HG03571 (cell line): ENCODE measurements at regions not wholly inside any gene's neighbourhood (a gene's known extent, or its start where the extent isn't known, plus 50 kb on each side); places are given as distances from the start of the nearest gene placed in this dataset.
A peak's percentile ranks its signal among the peaks of the same experiment; 100 is the strongest.

Source experiments
- ATAC-seq: cut with Tn5 transposase; IDR thresholded peaks from one replicate; pipeline ENCODE4 v1.9.1; 2021; ENCODE audit not compliant: unreplicated experiment

- ATAC-seq: no peak
Measured at GRCh38 chr10:31614611-31615010, 295.6 kb downstream of the ZEB1 start.

GRCh38 chr10:31612082-31612481, 293.1 kb downstream of the ZEB1 start:
- no peak for ATAC-seq

- ATAC-seq: no peak
Measured at GRCh38 chr10:31611161-31611560, 292.1 kb downstream of the ZEB1 start.

- ATAC-seq: no peak
Measured at GRCh38 chr10:31607481-31607880, 288.5 kb downstream of the ZEB1 start.

- ATAC-seq: no peak
Measured at GRCh38 chr10:31606841-31607240, 287.8 kb downstream of the ZEB1 start.

- no peak for ATAC-seq
Measured at GRCh38 chr10:31605861-31606525, 287.0 kb downstream of the ZEB1 start.

GRCh38 chr10:31605426-31605825, 286.4 kb downstream of the ZEB1 start:
- no peak for ATAC-seq

GRCh38 chr10:31604646-31605170, 285.7 kb downstream of the ZEB1 start:
- no peak for ATAC-seq

GRCh38 chr10:31604096-31604495, 285.1 kb downstream of the ZEB1 start:
- ATAC-seq: no peak

- ATAC-seq: peak; percentile 96
Measured at GRCh38 chr10:31603235-31604087, 284.4 kb downstream of the ZEB1 start.

GRCh38 chr10:31602541-31603234, 283.7 kb downstream of the ZEB1 start:
- no peak for ATAC-seq

- ATAC-seq: no peak
Measured at GRCh38 chr10:31601136-31601535, 282.1 kb downstream of the ZEB1 start.

- no peak for ATAC-seq
Measured at GRCh38 chr10:31599626-31600504, 280.8 kb downstream of the ZEB1 start.

GRCh38 chr10:31596765-31597164, 277.7 kb downstream of the ZEB1 start:
- ATAC-seq: no peak

GRCh38 chr10:31595992-31596391, 277.0 kb downstream of the ZEB1 start:
- ATAC-seq: no peak

GRCh38 chr10:31594347-31594873, 275.4 kb downstream of the ZEB1 start:
- ATAC-seq: no peak

- ATAC-seq: no peak
Measured at GRCh38 chr10:31593124-31593523, 274.1 kb downstream of the ZEB1 start.

GRCh38 chr10:31591569-31591968, 272.6 kb downstream of the ZEB1 start:
- ATAC-seq: no peak

GRCh38 chr10:31590023-31590800, 271.2 kb downstream of the ZEB1 start:
- no peak for ATAC-seq

GRCh38 chr10:31587691-31588090, 268.7 kb downstream of the ZEB1 start:
- no peak for ATAC-seq
